ENCODE measurements at regions not wholly inside any gene's neighbourhood (a gene's known extent, or its start where the extent isn't known, plus 50 kb on each side); places are given as distances from the start of the nearest gene placed in this dataset.

- TF ChIP-seq CTCF (IDR thresholded peaks at IDR 0.05): no peak
- no peak for TF ChIP-seq POLR2A (IDR thresholded peaks at IDR 0.05)
These were observed 691.6 kb downstream of the NLGN4X start for GRCh38 chrX:5537098-5537497.

All from Peyer's patch (tissue), 4 donors.